ENCODE measurements at regions not wholly inside any gene's neighbourhood (a gene's known extent, or its start where the extent isn't known, plus 50 kb on each side); places are given as distances from the start of the nearest gene placed in this dataset.

- no peak for TF ChIP-seq CTCF (IDR thresholded peaks at IDR 0.05)
- no peak for TF ChIP-seq POLR2A (IDR thresholded peaks at IDR 0.05)
Observed at GRCh38 chr17:73950593-73950914, 252.9 kb upstream of the RPL38 start.

All from lower leg skin (tissue), 3 donors.